ENCODE measurements at regions not wholly inside any gene's neighbourhood (a gene's known extent, or its start where the extent isn't known, plus 50 kb on each side); places are given as distances from the start of the nearest gene placed in this dataset.

- TF ChIP-seq ZNF692 (tag by site-specific recombination; IDR thresholded peaks at IDR 0.05) (no peak), REST (tag by site-specific recombination; IDR thresholded peaks at IDR 0.05) (no peak), ZBTB48 (tag by site-specific recombination; IDR thresholded peaks at IDR 0.05) (no peak), CTCF (tag by site-specific recombination; IDR thresholded peaks at IDR 0.05) (no peak), ZNF214 (tag by site-specific recombination; IDR thresholded peaks at IDR 0.05; ENCODE audit: borderline replicate concordance) (no peak)
- TF ChIP-seq, protein P1, sequence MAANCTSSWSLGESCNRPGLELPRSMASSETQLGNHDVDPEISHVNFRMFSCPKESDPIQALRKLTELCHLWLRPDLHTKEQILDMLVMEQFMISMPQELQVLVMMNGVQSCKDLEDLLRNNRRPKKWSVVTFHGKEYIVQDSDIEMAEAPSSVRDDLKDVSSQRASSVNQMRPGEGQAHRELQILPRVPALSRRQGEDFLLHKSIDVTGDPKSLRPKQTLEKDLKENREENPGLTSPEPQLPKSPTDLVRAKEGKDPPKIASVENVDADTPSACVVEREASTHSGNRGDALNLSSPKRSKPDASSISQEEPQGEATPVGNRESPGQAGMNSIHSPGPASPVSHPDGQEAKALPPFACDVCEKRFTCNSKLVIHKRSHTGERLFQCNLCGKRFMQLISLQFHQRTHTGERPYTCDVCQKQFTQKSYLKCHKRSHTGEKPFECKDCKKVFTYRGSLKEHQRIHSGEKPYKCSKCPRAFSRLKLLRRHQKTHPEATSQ (tag by site-specific recombination; IDR thresholded peaks at IDR 0.05) = no peak
Measured at GRCh38 chr15:67931861-67932260, 92.0 kb upstream of the RNU6-1 start.

Data from HEK293 (cell line).